ENCODE measurements at regions not wholly inside any gene's neighbourhood (a gene's known extent, or its start where the extent isn't known, plus 50 kb on each side); places are given as distances from the start of the nearest gene placed in this dataset.
A peak's percentile ranks its signal among the peaks of the same experiment; 100 is the strongest.

- DNase-seq, result no peak
Measured at GRCh38 chr2:12795851-12796250, 79.1 kb downstream of the TRIB2 start.

DNA sequence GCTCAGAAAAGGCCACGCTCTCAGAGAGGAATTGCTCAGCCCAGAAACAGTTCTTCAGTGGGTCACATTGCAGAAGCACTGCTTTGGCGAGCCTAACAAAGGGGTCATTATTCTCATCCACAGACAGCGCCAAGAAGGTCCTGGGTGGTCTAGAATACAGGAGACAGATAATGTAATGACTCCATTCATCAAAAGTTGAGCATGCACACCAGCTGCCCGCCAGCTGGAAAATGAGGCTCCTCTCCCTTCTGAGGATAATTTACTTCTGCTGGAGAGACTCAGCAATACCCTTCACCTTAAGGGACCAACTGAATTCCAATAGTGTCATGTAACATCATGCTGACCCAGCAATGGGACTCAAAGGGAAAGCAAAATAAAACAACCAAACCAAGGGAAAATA, 79.9 kb downstream of the TRIB2 start:
- DNase-seq, result no peak

GRCh38 chr2:12797815-12798214, 81.1 kb downstream of the TRIB2 start:
- peak; percentile 40 to 82 (median 74) for DNase-seq

- DNase-seq, result no peak
Measured at GRCh38 chr2:12803607-12804006, 86.9 kb downstream of the TRIB2 start.

DNA sequence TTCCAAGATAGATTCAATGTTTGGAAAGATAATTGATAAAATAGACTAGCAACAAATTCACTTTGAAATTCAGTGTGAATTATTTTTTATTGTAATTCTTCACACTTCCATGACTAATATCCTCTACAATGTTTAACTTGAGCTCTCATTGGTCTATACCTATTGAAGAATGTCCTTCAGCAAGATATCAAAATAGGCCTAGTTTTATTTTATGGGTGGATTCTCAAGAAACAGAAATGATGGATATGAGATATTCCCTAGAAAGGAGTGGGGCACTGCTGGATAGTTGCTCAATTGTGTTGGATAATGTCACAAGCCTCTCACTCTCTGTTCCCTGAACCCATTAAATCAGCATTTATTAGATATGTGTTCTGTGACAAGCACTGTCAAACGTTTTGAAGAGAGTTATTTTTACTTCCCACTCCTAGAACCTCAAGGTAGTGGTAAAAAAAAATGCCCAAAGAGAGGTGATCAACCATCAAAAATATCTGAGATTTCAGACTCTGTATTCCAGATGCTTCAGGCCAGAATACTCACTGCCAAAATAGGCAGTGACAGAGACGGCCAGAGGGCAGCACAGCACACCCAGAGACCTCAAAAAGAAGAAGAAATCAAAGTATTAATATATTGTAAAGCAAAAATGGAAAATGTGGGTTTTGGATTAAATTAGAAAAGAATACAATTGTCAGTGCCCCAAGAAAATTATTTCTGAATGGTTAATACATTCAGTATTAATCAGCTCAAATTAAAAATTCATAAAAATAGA, 87.5 kb downstream of the TRIB2 start:
- DNase-seq, result no peak

- no peak for DNase-seq
Measured at GRCh38 chr2:12805033-12805432, 88.3 kb downstream of the TRIB2 start.

DNA sequence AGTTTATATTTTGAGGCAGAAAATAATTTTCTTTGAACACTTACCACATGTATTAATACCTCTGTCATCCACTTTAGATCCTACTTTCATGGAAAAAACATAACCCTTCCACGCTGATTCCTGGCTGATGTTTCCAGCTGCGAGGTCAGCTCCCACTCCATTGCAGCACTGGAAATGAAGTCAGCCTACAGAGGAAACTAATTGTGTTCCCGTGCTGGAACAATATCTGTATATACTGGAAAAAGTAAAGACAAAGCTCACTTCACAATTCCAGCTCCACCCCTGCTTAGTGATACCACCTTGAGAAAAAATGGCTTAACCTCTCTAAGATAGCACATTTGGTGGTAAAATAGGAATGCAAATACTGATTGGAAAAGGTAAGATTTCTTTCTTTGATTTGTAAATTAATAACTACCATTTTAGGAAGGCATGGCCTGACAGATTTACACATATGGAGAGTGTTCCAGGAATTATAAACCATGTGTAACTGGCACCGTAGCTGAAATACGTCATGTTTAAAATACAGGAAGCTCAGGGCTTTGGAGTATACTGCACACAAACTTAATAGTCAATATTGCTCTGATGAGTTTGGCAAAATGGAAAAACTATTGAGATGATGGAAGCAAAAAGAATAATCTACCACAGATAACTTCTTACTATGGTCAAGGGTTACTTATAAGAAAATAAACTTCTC, 90.0 kb downstream of the TRIB2 start:
- DNase-seq, result no peak

DNA sequence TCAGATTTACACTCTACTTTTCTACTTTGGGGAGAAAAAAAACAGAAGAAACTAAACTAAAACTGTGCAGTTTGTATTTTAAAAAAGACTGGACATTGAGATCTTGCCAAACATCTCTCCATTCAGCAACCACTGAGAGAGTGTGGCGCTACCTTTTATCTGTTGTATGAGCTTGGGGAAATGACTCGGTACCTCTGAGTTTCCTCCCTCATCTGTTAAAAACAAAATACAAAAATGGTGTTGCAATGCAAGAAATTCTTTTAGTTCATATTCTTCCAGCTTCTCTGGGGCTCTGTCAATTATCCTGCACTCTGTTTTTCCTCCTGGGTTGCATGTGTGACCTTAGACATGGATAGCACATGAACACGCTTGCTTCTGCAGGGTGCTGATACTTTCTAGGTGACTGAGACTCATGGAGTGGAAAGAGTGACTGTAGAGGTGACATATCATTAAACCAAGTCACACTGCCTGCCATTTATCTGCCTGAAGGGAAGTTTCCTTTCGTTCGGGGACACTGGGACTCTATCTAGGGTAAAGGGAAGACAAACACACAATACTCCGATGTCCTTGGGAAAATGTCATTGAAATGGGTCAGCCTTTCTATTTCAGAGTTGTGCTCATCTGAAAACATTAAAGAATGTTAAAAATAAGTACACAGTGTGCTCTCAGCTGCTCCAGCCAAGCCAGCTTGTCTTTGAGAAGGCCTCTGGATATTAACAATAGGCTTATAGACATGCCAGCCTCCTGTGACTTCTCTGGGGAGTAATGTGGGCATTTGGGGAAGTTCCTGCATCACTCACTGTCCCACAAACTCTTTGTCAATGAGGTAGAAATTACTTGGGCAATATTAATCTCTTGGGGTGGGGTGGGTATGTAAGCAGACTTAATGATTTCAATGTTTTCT, 91.4 kb downstream of the TRIB2 start:
- peak; percentile 31 to 62 (median 44) for DNase-seq

DNA sequence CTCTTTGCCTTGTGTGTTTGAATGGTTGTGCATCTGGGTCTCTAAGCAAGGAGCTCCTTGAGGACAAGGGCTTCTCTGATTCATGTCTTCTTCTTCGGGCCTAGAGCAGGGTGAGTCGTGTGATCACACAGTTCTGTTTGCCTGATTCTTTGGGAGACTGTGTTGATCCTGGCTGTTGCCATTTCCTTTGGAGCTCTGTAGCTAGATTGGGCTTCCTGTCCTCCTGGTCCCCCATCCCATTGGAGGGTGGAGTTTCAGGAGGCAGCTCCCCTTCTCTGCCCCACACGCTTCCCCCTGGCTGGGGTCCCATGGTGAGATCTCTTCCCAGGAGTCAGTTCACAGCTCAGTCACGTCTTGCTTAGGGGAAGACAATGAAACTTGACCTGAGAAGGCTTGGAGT, 92.8 kb downstream of the TRIB2 start:
- DNase-seq, result no peak

DNA sequence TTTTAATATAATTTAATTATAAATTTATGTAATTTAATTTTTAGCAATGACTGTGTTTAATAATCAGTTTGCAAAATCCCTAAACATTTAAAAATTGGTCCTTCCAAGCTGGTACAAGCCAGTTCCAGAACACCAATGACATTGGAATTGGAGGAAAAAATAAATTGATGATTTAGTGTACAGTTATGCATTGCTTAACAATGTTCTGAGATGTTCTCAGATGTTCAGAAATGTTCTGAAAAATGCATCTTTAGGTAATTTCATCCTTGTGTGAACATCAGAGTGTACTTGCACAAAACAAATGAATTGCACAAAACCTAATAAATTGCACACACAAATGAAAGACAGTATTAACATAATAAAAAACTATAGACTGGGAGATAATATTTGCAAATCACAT, 95.2 kb downstream of the TRIB2 start:
- no peak for DNase-seq

DNA sequence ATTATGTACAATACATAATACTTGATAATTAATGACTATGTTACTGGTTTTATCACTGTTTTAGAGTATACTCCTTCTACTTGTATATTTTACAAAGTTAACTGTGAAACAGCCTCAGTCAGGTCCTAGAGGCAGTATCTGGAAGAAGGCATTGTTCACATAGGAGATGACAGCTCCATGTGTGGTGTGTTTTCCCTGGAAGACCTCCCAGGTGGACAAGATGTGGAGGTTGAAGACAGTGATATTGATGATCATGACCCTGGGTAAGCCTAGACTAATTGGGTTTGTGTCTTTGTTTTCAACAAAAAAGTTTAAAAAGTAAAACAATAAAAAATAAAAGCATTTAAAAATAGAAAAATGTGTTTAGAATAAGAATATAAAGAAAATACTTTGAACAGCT, 96.4 kb downstream of the TRIB2 start:
- DNase-seq, result no peak

DNA sequence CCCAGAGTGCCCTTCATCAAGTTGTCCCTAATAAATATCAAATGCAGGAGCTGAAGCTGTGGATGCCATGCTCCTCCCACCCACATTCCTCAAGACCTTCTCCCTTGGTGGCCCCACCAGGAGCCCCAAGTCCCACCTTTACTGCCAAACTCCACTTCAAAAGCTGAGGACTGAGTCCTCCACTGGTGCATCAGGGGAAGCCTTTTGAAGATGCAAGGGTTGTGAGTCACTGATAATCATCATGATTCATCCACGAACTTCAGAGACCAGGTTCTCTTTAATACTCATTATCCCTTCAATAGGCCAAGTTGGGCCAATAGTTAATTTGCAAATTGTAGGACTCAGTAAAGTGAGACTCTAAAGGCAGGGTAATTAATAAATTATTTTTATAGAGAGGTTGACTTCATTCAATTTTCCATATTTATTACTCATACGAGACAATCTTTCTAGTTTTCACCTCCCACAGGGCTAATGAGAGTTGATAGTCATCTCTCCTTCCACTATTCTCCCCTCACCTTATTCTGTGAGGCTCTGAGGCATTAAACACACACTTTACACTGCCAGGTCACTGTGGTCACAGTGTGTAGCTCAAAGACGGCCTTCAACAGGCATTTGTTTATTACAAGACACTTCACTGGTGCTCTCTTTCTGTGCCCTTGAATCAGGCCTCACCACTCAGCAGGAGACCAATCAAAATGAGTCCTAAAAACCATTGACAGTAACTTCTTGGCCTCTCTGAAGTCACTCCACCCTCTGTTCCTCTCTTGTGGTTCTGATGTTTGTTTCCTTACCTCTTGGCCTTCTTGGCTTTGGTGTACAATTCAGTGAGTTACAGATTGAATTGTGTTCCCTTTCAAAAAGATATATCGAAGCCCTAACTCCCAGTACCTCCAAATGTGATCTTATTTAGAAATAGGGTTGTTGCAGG, 99.9 kb downstream of the TRIB2 start:
- peak; percentile 14 to 23 (median 22) for DNase-seq

DNA sequence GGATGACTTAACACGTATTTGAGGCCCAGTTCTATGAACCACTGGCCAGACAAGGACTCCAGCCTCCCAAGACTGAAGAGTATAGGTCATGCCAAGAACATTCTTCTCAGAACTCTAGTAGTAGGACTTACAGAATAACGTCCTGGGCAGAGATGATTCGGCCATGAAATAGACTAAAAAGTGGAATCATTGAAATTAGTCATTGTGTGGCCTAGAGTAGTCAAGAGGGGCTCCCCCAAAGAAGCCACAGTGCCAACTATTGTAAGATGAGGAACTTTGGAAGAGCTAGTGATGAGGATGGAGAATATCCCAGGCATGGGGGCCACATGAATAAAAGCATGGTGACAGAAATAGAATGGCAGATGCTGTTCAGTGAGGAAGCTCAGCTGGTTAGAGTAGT, 101.1 kb downstream of the TRIB2 start:
- DNase-seq, result peak; percentile 32 to 70 (median 56)

- DNase-seq, result peak; percentile 26 to 62 (median 36)
Measured at GRCh38 chr2:12818416-12819102, 101.8 kb downstream of the TRIB2 start.

DNA sequence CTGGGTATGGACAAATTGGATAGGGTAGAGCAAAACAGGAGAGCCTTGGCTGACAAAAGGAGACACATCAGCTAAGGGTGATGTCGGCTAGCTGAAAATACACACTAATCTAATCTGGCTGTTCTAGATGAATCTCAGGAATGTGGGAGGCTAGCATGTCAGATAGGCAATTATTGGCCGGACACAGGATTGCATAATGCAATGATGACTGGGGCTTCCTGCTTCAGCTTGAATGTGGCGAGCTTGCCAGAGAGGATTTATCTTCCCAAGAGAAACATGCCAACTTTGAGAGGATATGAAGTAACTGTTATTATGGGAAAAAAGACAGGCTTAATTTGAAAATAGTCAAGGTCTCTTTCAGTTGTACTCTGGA, 102.4 kb downstream of the TRIB2 start:
- DNase-seq, result peak; percentile 78 to 89 (median 87)

DNA sequence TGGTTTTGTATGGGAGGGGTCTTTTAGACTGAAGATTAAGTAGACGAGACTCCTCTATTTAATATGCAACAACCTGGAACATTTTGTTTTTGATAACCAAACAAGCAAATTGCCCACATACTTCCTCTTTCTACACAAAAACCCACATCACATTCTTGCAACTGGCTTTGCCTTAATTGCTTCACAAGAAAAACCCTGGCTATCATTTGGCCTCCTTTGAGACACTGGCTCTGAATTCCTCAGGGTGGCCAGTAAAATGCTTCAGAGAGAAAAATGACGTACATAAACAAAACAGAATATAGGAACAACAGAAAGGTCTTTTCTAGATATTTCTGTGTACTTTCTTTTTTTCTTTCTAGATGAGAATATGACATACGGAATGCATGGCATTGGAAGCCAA, 103.0 kb downstream of the TRIB2 start:
- DNase-seq, result peak; percentile 76 to 88 (median 82)

DNA sequence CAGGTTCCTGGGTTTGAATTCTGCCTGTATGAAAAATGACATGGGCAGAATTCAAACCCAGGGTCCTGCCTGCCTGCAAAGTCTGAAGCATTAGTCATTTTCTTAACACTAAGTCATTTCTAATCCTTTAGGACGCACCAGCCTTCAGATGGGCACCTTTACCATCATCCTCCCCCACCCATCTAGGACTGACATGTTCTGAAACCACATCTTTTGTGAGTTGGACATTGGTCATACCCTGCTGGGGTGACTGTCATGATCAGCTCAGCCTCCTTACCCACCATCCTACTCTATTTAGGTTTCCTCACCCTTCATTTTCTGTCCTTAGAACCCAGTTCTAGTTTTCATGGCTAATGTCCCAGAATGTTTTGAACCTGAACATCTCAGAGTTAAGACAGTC, 104.9 kb downstream of the TRIB2 start:
- no peak for DNase-seq

DNA sequence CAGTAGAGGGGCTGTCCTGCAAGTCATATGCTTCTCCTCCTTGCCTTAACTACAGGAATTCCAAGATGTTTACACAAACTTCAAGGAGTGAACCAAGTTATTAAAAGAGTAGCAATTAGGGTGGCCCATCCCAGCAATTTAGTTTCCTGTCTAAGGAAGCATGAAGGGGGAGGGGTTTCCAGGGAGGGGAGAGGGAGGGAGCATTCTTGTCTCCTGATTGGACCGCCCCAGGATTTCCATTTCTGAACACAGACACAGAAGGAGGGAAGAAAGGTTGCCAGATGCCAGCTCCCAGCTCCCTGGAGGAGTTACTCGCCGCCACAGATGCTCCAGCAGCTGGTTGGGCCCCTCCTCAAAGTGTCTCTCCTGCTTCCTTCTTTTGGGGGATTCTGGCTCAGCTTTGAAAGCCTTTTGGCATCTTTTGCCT, 107.6 kb downstream of the TRIB2 start:
- no peak for DNase-seq

- DNase-seq, result peak in 1 of 3 donors; percentile 18
Measured at GRCh38 chr2:12824778-12825379, 108.1 kb downstream of the TRIB2 start.

- DNase-seq, result no peak
Measured at GRCh38 chr2:12826781-12827180, 110.0 kb downstream of the TRIB2 start.

DNA sequence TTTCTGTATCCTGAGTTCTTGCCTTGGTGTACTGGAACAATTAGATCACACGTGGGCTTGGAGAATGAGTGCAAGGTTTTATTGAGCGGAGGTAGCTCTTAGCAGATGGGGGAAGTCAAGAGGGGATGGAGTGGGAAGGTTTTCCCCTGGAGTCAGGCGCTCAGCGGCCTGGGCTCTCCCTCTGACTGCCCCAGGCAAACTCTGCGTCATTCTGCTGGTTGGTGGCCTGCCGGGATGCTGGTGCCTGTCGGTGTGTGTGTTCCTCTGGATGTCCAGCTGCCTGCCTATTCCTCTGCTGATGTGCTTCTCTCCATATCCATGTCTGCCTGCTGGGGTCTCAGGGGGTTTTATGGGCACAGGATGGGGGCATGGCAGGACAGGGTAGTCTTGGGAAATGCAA, 111.0 kb downstream of the TRIB2 start:
- DNase-seq, result no peak

Data from suppressor macrophage treated with lipopolysaccharide for 1 hour (primary cell).